ENCODE measurements at regions not wholly inside any gene's neighbourhood (a gene's known extent, or its start where the extent isn't known, plus 50 kb on each side); places are given as distances from the start of the nearest gene placed in this dataset.

DNA sequence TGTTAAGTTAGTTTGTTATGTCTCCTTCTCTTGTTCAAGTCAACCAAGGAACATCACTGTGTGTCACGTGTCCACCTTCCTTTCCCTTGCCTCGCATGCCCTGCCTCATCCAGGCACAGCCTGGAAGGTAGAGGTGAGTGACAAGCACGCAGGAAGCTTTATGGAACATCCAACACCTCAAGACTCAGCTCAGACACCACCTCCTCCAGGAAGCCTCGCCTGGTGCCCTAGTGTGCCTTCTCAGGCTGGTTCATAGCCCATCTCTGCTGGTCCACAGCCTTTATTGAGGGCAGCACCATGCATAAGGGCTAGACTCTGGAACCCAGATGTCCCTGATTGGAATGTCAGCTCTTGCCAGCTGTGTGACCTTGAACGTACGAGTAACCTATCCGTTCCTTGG is 224.3 kb downstream of the ANKRD60 start:
- BruUV-seq (replicated peaks), result no TSS peak
- H3K79me2 ChIP-seq (ENCODE audit: insufficient read depth, low read length), result no peaks in the 10 kb centered on the region
- DNase-seq (ENCODE audit: low read depth, low spot score) (no peak), ATAC-seq (no peak)
- H4K20me1 ChIP-seq (ENCODE audit: insufficient read depth), result no peaks in the 10 kb centered on the region
- no peaks in the 10 kb centered on the region for H3K9me2 ChIP-seq (ENCODE audit: insufficient read depth)
- no peaks in the 10 kb centered on the region for H3K9me3 ChIP-seq (ENCODE audit: control insufficient read depth in 1 of 2, insufficient read depth in 1 of 2, low read depth in 1 of 2, low read length in 2 of 2)
- TF ChIP-seq ELF1 (IDR thresholded peaks at IDR 0.05; ENCODE audit: borderline replicate concordance, low read depth) (no peak), POLR2A (IDR thresholded peaks at IDR 0.05; ENCODE audit: borderline replicate concordance, extremely low read depth, insufficient read depth, insufficient read length) (no peak), POLR2AphosphoS5 (IDR thresholded peaks at IDR 0.05; ENCODE audit: low read depth, low read length) (no peak), JUND (IDR thresholded peaks at IDR 0.05) (no peak), EGR1 (IDR thresholded peaks at IDR 0.05; ENCODE audit: low read depth) (no peak), YY1 (IDR thresholded peaks at IDR 0.05; ENCODE audit: extremely low read depth, insufficient replicate concordance, low read depth, low read length) (no peak), CEBPB (IDR thresholded peaks at IDR 0.05; ENCODE audit: low read depth) (no peak), FOSL1 (IDR thresholded peaks at IDR 0.05; ENCODE audit: low read depth) (no peak)
- TF ChIP-seq, protein P1, sequence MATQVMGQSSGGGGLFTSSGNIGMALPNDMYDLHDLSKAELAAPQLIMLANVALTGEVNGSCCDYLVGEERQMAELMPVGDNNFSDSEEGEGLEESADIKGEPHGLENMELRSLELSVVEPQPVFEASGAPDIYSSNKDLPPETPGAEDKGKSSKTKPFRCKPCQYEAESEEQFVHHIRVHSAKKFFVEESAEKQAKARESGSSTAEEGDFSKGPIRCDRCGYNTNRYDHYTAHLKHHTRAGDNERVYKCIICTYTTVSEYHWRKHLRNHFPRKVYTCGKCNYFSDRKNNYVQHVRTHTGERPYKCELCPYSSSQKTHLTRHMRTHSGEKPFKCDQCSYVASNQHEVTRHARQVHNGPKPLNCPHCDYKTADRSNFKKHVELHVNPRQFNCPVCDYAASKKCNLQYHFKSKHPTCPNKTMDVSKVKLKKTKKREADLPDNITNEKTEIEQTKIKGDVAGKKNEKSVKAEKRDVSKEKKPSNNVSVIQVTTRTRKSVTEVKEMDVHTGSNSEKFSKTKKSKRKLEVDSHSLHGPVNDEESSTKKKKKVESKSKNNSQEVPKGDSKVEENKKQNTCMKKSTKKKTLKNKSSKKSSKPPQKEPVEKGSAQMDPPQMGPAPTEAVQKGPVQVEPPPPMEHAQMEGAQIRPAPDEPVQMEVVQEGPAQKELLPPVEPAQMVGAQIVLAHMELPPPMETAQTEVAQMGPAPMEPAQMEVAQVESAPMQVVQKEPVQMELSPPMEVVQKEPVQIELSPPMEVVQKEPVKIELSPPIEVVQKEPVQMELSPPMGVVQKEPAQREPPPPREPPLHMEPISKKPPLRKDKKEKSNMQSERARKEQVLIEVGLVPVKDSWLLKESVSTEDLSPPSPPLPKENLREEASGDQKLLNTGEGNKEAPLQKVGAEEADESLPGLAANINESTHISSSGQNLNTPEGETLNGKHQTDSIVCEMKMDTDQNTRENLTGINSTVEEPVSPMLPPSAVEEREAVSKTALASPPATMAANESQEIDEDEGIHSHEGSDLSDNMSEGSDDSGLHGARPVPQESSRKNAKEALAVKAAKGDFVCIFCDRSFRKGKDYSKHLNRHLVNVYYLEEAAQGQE (IDR thresholded peaks at IDR 0.05; ENCODE audit: low read depth), result no peak
- TF ChIP-seq, protein P2, sequence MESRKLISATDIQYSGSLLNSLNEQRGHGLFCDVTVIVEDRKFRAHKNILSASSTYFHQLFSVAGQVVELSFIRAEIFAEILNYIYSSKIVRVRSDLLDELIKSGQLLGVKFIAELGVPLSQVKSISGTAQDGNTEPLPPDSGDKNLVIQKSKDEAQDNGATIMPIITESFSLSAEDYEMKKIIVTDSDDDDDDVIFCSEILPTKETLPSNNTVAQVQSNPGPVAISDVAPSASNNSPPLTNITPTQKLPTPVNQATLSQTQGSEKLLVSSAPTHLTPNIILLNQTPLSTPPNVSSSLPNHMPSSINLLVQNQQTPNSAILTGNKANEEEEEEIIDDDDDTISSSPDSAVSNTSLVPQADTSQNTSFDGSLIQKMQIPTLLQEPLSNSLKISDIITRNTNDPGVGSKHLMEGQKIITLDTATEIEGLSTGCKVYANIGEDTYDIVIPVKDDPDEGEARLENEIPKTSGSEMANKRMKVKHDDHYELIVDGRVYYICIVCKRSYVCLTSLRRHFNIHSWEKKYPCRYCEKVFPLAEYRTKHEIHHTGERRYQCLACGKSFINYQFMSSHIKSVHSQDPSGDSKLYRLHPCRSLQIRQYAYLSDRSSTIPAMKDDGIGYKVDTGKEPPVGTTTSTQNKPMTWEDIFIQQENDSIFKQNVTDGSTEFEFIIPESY (IDR thresholded peaks at IDR 0.05; ENCODE audit: extremely low read depth, insufficient replicate concordance, low read length), result no peak
- TF ChIP-seq, protein P3, sequence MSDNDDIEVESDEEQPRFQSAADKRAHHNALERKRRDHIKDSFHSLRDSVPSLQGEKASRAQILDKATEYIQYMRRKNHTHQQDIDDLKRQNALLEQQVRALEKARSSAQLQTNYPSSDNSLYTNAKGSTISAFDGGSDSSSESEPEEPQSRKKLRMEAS (IDR thresholded peaks at IDR 0.05), result no peak
- H3K36me3 ChIP-seq (ENCODE audit: control insufficient read depth in 1 of 2, insufficient read depth in 2 of 2, low read length in 2 of 2), result no peaks in the 10 kb centered on the region
- ChIA-PET POLR2A (no interaction called here), CTCF (no interaction called here), RAD21 (ENCODE audit: low non-redundant PET in 1 of 2, low total read pairs in 2 of 2, uncharacterized antibody in 2 of 2, unreplicated experiment in 2 of 2) (no interaction called here)
- no peak overlapping the region for H3K4me3 ChIP-seq (replicated peaks in 1 of 2; ENCODE audit: low read depth in 1 of 2, low read length in 2 of 2)
- H2AFZ ChIP-seq (ENCODE audit: low read depth, low read length, poor library complexity, severe bottlenecking), result no peak overlapping the region
- H3K4me2 ChIP-seq (ENCODE audit: low read length), result 0 out of 2 replicates have a peak overlapping the region, but pooled peaks have one; percentile 9
- no peak overlapping the region for H3K27ac ChIP-seq (ENCODE audit: low read depth, low read length)
- peaks cover 7% of the 10 kb centered on the region; the same call in 1 of the 2 replicates for H3K27me3 ChIP-seq (ENCODE audit: insufficient read depth, low read length)
- no peak overlapping the region for H3K9ac ChIP-seq (ENCODE audit: low read length)
- intact Hi-C loops (cut with micrococcal nuclease), result no loop called here
- no peaks in the 10 kb centered on the region for H3K4me1 ChIP-seq (ENCODE audit: control insufficient read depth in 1 of 2, insufficient read depth in 2 of 2, low read length in 2 of 2)

Measured in HCT116 (cell line).